GM12864 (cell line): ENCODE measurements at regions not wholly inside any gene's neighbourhood (a gene's known extent, or its start where the extent isn't known, plus 50 kb on each side); places are given as distances from the start of the nearest gene placed in this dataset.

Experiments used
- DNase-seq: peaks from one replicate; pipeline ENCODE4 v3.0.0-alpha.2; 2011; ENCODE audit warnings: low read depth
- H3K4me3 ChIP-seq: 2 replicates; pipeline ENCODE4 v1.5.1; 2011; ENCODE audit warnings: mild to moderate bottlenecking, low read depth, low read length, control low read depth
- CTCF ChIP-seq: IDR thresholded peaks from 2 replicates; pipeline ENCODE4 v1.5.1; 2011; ENCODE audit warnings: low read depth, mild to moderate bottlenecking, moderate library complexity, low read length, control low read depth, inconsistent platforms; ENCODE audit errors: missing control alignments

GRCh38 chr1:200323856-200324400 is 85.9 kb downstream of the ZNF281 start:
- TF ChIP-seq CTCF = no peak
- no peak overlapping the region for H3K4me3 ChIP-seq
- no peak for DNase-seq

- no peak overlapping the region for H3K4me3 ChIP-seq
- no peak for DNase-seq
- no peak for TF ChIP-seq CTCF
Observed at GRCh38 chr1:200319148-200319547, 90.7 kb downstream of the ZNF281 start.

GRCh38 chr1:200317236-200317635 is 92.6 kb downstream of the ZNF281 start:
- TF ChIP-seq CTCF = no peak
- DNase-seq = no peak
- no peak overlapping the region for H3K4me3 ChIP-seq

GRCh38 chr1:200316148-200316803 is 93.6 kb downstream of the ZNF281 start:
- no peak for DNase-seq
- no peak overlapping the region for H3K4me3 ChIP-seq
- TF ChIP-seq CTCF = no peak

GRCh38 chr1:200314085-200314750 is 95.6 kb downstream of the ZNF281 start:
- H3K4me3 ChIP-seq = no peak overlapping the region
- TF ChIP-seq CTCF = no peak
- DNase-seq = no peak

GRCh38 chr1:200311256-200311655 is 98.6 kb downstream of the ZNF281 start:
- DNase-seq = no peak
- no peak for TF ChIP-seq CTCF
- H3K4me3 ChIP-seq = no peak overlapping the region
